Fibroblast of peridontal ligament (primary cell): ENCODE measurements at regions not wholly inside any gene's neighbourhood (a gene's known extent, or its start where the extent isn't known, plus 50 kb on each side); places are given as distances from the start of the nearest gene placed in this dataset.

Experiments
- DNase-seq: peaks from one replicate; pipeline ENCODE4 v3.0.0-alpha.2; 2010; ENCODE audit errors: extremely low read depth

DNA sequence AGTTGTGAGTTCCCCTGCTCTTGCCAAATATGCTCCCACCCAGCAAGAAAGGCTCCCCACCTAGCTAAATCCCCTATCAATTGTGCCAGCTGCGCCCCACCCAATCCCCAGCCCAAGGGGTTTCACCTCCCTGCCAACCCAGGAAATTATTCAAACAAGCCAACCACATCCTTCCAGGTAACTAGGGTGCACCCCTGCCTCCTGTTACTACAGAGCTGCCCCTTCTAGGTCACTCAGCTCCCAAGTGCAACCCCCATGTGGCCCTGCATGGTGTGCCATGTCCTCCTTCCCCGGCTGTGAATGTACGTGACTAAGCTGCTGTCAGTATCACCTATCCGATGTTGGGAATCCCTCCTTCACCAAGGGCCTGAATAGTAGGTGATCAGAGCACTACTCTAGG lies 91.2 kb upstream of the LDAH start:
- DNase-seq = no peak

DNA sequence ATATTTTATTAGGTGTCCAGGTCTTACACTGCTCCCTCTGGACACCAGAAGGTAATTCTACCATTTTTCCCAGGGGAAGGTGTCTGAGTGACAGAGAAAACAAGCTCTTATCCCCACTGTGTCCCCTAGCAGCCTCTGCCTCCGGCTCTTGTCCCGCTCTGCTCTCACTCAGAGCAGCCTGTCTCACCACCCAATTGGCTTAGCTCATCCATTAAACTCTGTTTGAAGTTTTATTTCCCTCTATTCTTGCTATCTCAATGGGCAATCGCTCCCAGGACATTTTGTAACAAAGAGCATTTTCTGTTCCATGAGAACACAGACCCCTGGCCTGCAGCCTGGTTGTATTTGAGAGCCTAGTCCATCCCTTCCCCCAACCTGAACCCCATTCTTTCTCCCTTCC lies 90.6 kb upstream of the LDAH start:
- DNase-seq = no peak

DNA sequence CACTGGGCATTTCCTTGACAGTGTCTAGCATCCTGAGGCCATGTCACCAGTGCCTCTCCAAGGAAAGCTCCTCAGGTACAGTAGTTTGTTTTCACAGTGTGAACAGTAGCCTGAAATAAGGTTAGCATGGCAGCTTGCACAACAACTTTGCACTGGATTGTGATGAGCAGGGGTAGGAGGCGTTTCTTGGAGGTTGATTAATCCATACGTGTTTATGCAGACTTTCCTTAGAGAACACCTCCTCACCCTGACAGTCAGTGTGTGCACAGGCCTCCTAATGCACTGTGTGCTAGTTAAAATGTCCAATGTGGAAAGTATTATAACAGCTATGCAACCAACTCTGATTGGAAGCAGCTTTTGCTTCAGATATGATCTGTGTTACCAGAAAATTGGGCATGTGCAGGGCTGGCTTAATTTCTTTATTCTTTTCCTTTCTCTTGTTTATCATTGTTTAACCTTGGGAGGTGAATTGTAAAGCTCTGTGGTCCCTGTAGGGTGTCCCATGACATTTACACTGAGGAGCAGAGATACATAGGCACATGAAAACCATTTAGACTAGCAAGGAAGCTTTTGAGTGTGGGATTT lies 77.2 kb upstream of the LDAH start:
- DNase-seq = no peak

DNA sequence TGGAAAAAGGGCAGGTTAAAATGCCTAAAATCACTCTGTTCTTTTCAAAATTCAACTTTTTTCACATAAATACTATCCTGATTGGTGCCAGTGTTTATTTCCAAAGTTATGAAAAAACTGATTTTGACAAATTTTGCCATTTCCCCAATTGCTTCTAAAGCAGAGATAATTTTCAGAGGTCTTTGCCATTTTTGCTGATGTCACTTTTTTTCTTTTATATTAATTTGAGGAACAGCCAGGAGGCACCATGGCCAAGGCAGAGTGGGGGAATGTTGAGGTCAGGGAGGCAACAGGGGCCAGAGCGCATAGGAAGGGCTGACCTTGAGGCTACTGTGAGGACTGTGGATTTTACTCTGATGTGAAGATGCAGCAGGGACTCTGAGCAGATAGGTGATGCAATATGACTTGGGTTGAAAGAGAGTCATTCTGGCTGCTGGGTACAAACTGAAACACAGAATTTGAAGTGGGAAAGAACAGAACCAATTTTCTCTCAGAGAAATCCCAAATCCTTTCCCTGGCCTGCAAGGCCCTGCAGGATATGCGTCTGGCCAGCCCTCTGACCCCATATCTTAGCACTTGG lies 75.1 kb upstream of the LDAH start:
- no peak for DNase-seq

DNA sequence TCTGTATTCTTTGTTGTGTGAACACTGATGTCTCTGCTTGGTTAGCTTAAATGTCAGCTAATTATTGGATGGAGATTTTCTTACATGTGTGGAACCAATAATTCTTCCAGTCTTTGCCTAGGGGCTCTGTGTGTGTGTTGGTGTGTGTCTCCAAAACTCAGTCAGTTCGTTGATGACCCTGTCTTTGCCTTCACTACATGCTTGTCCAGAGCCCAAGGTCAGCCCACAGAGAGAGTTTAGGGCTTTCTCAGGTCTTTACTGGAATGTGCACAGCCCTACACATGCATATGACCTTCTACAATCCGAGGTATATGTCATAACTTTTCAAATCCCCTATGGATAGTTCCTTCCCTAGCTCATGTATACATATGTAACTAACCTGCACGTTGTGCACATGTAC lies 74.1 kb upstream of the LDAH start:
- no peak for DNase-seq

DNA sequence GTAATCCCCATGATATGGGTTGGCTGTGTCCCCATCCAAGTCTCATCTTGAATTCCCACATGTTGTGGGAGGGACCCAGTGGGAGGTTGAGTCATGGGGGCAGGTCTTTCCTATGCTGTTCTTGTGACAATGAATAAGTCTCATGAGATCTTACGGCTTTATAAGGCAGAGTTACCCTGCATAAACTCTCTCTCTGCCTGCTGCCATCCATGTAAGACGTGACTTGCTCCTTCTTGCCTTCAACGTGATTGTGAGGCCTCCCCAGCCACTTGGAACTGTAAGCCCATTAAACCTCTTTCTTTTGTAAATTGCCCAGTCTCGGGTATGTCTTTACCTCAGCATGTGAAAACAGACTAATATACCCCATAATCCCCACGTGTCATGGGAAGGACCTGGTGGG lies 61.9 kb upstream of the LDAH start:
- DNase-seq = no peak

DNA sequence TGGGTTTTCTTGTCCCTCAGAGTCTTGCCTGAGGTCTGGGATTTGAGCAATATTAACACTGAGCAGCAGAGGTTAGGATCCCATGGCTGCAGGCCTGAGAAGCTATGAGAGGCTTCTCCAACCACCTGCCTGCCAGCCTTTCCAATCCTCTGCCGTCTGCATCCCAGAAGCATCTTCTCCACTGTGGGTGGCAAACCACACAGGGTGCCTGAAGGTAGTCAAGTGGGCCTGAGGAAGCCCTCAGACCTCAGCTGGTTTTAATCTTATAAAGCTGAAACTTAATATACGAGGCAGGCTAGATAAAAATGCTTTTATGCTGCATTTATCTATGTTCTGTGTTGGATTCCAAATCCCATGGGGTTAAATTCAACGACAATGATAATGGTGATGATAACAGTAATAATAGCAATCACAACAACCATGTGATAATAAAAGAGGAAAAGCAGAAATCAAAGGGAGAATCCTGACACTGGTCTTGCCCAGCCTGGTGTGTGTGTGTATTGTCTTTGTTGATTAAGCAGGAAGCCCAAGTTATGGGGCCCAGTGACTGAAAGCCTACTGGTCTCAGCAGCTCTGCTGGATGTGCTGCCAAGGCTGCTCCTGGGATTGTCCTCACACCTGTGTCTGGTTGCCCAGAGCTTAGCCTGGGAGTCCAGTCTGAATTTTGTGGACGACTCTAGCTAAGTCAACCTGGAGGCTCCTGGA lies 59.7 kb upstream of the LDAH start:
- no peak for DNase-seq

DNA sequence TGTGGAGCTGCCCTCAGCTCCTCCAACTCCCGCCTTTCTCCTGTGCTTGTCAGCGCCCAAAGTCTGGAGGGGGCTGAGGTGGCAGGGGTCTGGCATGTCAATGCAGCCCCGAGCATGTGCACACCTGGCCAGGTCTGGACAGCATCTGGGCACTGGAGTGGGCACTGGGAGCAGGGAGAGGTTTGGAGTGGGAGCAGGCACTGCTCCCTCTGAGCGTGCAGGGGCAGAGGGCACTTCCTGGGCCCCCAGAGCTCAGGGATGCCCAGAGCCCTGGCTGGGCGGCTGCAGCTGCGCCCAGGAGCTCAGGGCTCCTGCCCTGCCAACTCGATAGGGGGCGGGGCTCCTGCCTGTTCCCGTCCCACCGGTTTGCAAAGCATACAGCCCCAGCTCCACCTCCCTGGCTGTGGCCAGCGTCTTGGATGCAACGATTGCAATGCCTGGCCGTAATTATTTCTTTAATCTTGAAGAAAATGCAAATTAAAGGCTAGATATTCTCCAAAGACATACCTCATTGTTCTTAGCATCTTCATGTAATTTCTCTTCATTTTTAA lies 57.4 kb upstream of the LDAH start:
- no peak for DNase-seq

DNA sequence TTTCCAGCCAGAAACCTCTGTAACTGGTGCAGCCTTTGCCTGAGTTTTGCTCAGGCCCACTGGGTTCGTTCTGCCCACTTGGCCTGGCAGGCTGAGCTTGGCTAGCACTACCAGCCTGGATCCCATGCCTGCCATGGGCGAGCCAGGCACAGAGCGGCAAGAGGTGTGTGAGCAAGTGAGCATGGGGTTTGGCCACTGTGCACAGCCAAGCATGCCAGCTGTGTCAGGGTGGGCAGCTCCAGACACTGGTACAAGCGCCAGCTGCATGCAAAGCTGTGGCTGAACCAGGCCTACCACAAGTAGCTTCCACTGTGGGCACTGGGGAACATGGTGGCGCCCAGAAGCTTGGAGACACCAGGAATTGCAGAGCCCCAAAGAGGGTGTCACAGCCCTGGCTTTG lies 56.3 kb upstream of the LDAH start:
- no peak for DNase-seq

DNA sequence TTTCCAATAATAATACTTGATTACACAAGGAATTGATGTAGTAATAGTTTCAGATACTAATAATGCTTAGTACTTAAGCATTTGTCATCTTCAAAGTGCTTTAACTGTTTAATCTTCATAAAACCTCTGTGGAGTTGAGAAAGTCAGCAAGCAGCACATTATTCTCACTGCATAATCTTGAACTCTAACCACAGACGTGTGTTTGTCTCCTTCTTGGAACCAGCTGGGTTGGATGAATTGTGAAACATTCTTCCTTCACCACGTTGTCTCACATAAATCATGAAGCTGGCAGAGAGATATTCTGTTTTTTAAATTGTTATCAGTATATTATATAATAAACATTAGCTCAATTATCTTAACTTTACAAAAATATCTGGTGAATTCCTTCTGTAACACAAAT lies 55.1 kb upstream of the LDAH start:
- DNase-seq = no peak
